GM19351 (cell line): ENCODE measurements at regions not wholly inside any gene's neighbourhood (a gene's known extent, or its start where the extent isn't known, plus 50 kb on each side); places are given as distances from the start of the nearest gene placed in this dataset.

Source experiments
- ATAC-seq: cut with Tn5 transposase; IDR thresholded peaks from one replicate; pipeline ENCODE4 v1.9.1; 2021; ENCODE audit warnings: mild to moderate bottlenecking, moderate library complexity; ENCODE audit not compliant: unreplicated experiment

GRCh38 chr20:24813080-24813479 is 136.0 kb upstream of the CST7 start:
- ATAC-seq = no peak

- ATAC-seq = no peak
These were observed 135.6 kb upstream of the CST7 start for GRCh38 chr20:24813496-24813895.

GRCh38 chr20:24813936-24814335 is 135.1 kb upstream of the CST7 start:
- ATAC-seq = no peak

- no peak for ATAC-seq
These were observed 134.4 kb upstream of the CST7 start for GRCh38 chr20:24814556-24815195.

GRCh38 chr20:24815196-24815815 is 133.8 kb upstream of the CST7 start:
- ATAC-seq = no peak

- ATAC-seq = no peak
These were observed 133.1 kb upstream of the CST7 start for GRCh38 chr20:24815931-24816330.

GRCh38 chr20:24816431-24816830 is 132.6 kb upstream of the CST7 start:
- ATAC-seq = no peak

GRCh38 chr20:24816907-24817306 is 132.2 kb upstream of the CST7 start:
- ATAC-seq = no peak

GRCh38 chr20:24817351-24817750 is 131.7 kb upstream of the CST7 start:
- ATAC-seq = no peak

- no peak for ATAC-seq
These were observed 131.0 kb upstream of the CST7 start for GRCh38 chr20:24818056-24818455.

GRCh38 chr20:24819331-24819965 is 129.6 kb upstream of the CST7 start:
- no peak for ATAC-seq

GRCh38 chr20:24820345-24820744 is 128.7 kb upstream of the CST7 start:
- ATAC-seq = no peak

- no peak for ATAC-seq
These were observed 127.7 kb upstream of the CST7 start for GRCh38 chr20:24821391-24821790.

- ATAC-seq = no peak
These were observed 125.8 kb upstream of the CST7 start for GRCh38 chr20:24823176-24823784.

GRCh38 chr20:24823989-24824693 is 124.9 kb upstream of the CST7 start:
- no peak for ATAC-seq

GRCh38 chr20:24825591-24825990 is 123.5 kb upstream of the CST7 start:
- no peak for ATAC-seq

- ATAC-seq = no peak
These were observed 121.3 kb upstream of the CST7 start for GRCh38 chr20:24827603-24828295.

GRCh38 chr20:24828992-24829648 is 119.9 kb upstream of the CST7 start:
- ATAC-seq = no peak

GRCh38 chr20:24829649-24830370 is 119.3 kb upstream of the CST7 start:
- ATAC-seq = no peak

- ATAC-seq = no peak
These were observed 118.4 kb upstream of the CST7 start for GRCh38 chr20:24830649-24831048.
